Activated T-cell treated with anti-CD3 and anti-CD28 coated beads, Interleukin-2, amount 50 U/mL, for 72 hours (primary cell): ENCODE measurements at regions not wholly inside any gene's neighbourhood (a gene's known extent, or its start where the extent isn't known, plus 50 kb on each side); places are given as distances from the start of the nearest gene placed in this dataset.

Experiments
- ATAC-seq, 2 donors: fragments of 150-1000 bp; cut with Tn5 transposase; replicated peaks in 1 of 2; 2 replicates each; pipeline ENCODE4 v1.10.0; 2021; ENCODE audit warnings: moderate library complexity in 2 of 2, mild to moderate bottlenecking in 1 of 2
- DNase-seq, 2 donors: peaks; one replicate each; pipeline ENCODE4 v3.0.0; 2021 to 2022; ENCODE audit warnings: mixed read lengths in 1 of 2
- H3K27ac Mint-ChIP-seq: one replicate; pipeline ENCODE4 v1.8.0; 2022; ENCODE audit warnings: mild to moderate bottlenecking, moderate library complexity, mixed read lengths
- H3K27me3 Mint-ChIP-seq: one replicate; pipeline ENCODE4 v1.8.0; 2022; ENCODE audit warnings: low read depth, mixed read lengths
- H3K36me3 Mint-ChIP-seq, 2 donors: one replicate each; pipeline ENCODE4 v1.8.0; 2022; ENCODE audit warnings: mixed read lengths in 2 of 2, mild to moderate bottlenecking in 1 of 2; ENCODE audit not compliant: insufficient read depth in 2 of 2
- H3K4me1 Mint-ChIP-seq: one replicate; pipeline ENCODE4 v1.8.0; 2022; ENCODE audit warnings: low read depth, mixed read lengths
- H3K4me3 Mint-ChIP-seq, 2 donors: one replicate each; pipeline ENCODE4 v1.8.0; 2022; ENCODE audit warnings: mild to moderate bottlenecking in 2 of 2, mixed read lengths in 2 of 2, moderate library complexity in 2 of 2
- H3K9me3 Mint-ChIP-seq, 2 donors: one replicate each; pipeline ENCODE4 v1.8.0; 2022; ENCODE audit warnings: mixed read lengths in 2 of 2

GRCh38 chr15:62344806-62345539 is 179.9 kb upstream of the C2CD4B start:
- DNase-seq (peak; percentile 64 to 65), ATAC-seq (peak; percentile 97 to 98)
- H3K27ac Mint-ChIP-seq = peak overlapping the region; percentile 92
- no peaks in the 10 kb centered on the region for H3K36me3 Mint-ChIP-seq
- H3K4me3 Mint-ChIP-seq = peak overlapping the region; percentile 80 to 86
- H3K4me1 Mint-ChIP-seq = peaks cover 7% of the 10 kb centered on the region
- H3K27me3 Mint-ChIP-seq = peaks cover 5% of the 10 kb centered on the region
- H3K9me3 Mint-ChIP-seq = no peaks in the 10 kb centered on the region

GRCh38 chr15:62346168-62346567 is 181.1 kb upstream of the C2CD4B start:
- Mint-ChIP-seq H3K27ac (no peak overlapping the region), H3K4me3 (no peak overlapping the region), H3K9me3 (no peaks in the 10 kb centered on the region), H3K4me1 (peaks cover 7% of the 10 kb centered on the region), H3K36me3 (no peaks in the 10 kb centered on the region), H3K27me3 (peaks cover 10% of the 10 kb centered on the region)
- ATAC-seq = no peak
- DNase-seq = no peak

- H3K27ac Mint-ChIP-seq = no peak overlapping the region
- ATAC-seq (no peak), DNase-seq (no peak)
- H3K36me3 Mint-ChIP-seq = no peaks in the 10 kb centered on the region
- peaks cover 7% of the 10 kb centered on the region for H3K4me1 Mint-ChIP-seq
- H3K9me3 Mint-ChIP-seq = no peaks in the 10 kb centered on the region
- H3K27me3 Mint-ChIP-seq = peaks cover 16% of the 10 kb centered on the region
- H3K4me3 Mint-ChIP-seq = no peak overlapping the region
These were observed 183.0 kb upstream of the C2CD4B start for GRCh38 chr15:62348118-62348517.

- H3K36me3 Mint-ChIP-seq = no peaks in the 10 kb centered on the region
- peaks cover 16% of the 10 kb centered on the region for H3K27me3 Mint-ChIP-seq
- peaks cover 7% of the 10 kb centered on the region for H3K4me1 Mint-ChIP-seq
- no peak overlapping the region for H3K27ac Mint-ChIP-seq
- H3K4me3 Mint-ChIP-seq = no peak overlapping the region
- no peak for ATAC-seq
- DNase-seq = no peak
- no peaks in the 10 kb centered on the region for H3K9me3 Mint-ChIP-seq
These were observed 183.5 kb upstream of the C2CD4B start for GRCh38 chr15:62348623-62349022.

GRCh38 chr15:62352817-62353216 is 187.7 kb upstream of the C2CD4B start:
- H3K4me1 Mint-ChIP-seq = no peaks in the 10 kb centered on the region
- no peaks in the 10 kb centered on the region for H3K9me3 Mint-ChIP-seq
- H3K27ac Mint-ChIP-seq = no peak overlapping the region
- H3K36me3 Mint-ChIP-seq = no peaks in the 10 kb centered on the region
- H3K4me3 Mint-ChIP-seq = no peak overlapping the region
- no peak for DNase-seq
- H3K27me3 Mint-ChIP-seq = peaks cover 11% of the 10 kb centered on the region
- no peak for ATAC-seq

GRCh38 chr15:62357431-62357830 is 192.3 kb upstream of the C2CD4B start:
- H3K36me3 Mint-ChIP-seq = no peaks in the 10 kb centered on the region
- ATAC-seq = no peak
- H3K4me1 Mint-ChIP-seq = no peaks in the 10 kb centered on the region

GRCh38 chr15:62359416-62359815 is 194.3 kb upstream of the C2CD4B start:
- DNase-seq (no peak), ATAC-seq (no peak)
- no peaks in the 10 kb centered on the region for H3K36me3 Mint-ChIP-seq
- no peaks in the 10 kb centered on the region for H3K9me3 Mint-ChIP-seq
- H3K27ac Mint-ChIP-seq = no peak overlapping the region
- H3K4me3 Mint-ChIP-seq = no peak overlapping the region
- peaks cover 24% of the 10 kb centered on the region for H3K27me3 Mint-ChIP-seq
- H3K4me1 Mint-ChIP-seq = no peaks in the 10 kb centered on the region

More at GRCh38 chr15:62357431-62357830, 192.3 kb upstream of the C2CD4B start:
- H3K9me3 Mint-ChIP-seq = no peaks in the 10 kb centered on the region
- no peak for DNase-seq
- H3K27ac Mint-ChIP-seq = no peak overlapping the region
- peaks cover 24% of the 10 kb centered on the region for H3K27me3 Mint-ChIP-seq
- H3K4me3 Mint-ChIP-seq = no peak overlapping the region

GRCh38 chr15:62360332-62361097 is 195.4 kb upstream of the C2CD4B start:
- H3K4me1 Mint-ChIP-seq = no peaks in the 10 kb centered on the region
- ATAC-seq = no peak
- H3K9me3 Mint-ChIP-seq = no peaks in the 10 kb centered on the region
- H3K27ac Mint-ChIP-seq = no peak overlapping the region
- H3K27me3 Mint-ChIP-seq = peaks cover 24% of the 10 kb centered on the region
- no peak for DNase-seq
- H3K4me3 Mint-ChIP-seq = no peak overlapping the region
- no peaks in the 10 kb centered on the region for H3K36me3 Mint-ChIP-seq

- H3K9me3 Mint-ChIP-seq = no peaks in the 10 kb centered on the region
- ATAC-seq = no peak
- peaks cover 32% of the 10 kb centered on the region for H3K27me3 Mint-ChIP-seq
- H3K4me1 Mint-ChIP-seq = no peaks in the 10 kb centered on the region
- no peak for DNase-seq
- no peak overlapping the region for H3K4me3 Mint-ChIP-seq
- H3K36me3 Mint-ChIP-seq = no peaks in the 10 kb centered on the region
- no peak overlapping the region for H3K27ac Mint-ChIP-seq
These were observed 197.1 kb upstream of the C2CD4B start for GRCh38 chr15:62362144-62362543.

- H3K9me3 Mint-ChIP-seq = no peaks in the 10 kb centered on the region
- no peaks in the 10 kb centered on the region for H3K36me3 Mint-ChIP-seq
- no peak overlapping the region for H3K4me3 Mint-ChIP-seq
- DNase-seq (no peak), ATAC-seq (no peak)
- peaks cover 33% of the 10 kb centered on the region for H3K27me3 Mint-ChIP-seq
- no peak overlapping the region for H3K27ac Mint-ChIP-seq
- no peaks in the 10 kb centered on the region for H3K4me1 Mint-ChIP-seq
These were observed 197.5 kb upstream of the C2CD4B start for GRCh38 chr15:62362608-62363007.

GRCh38 chr15:62363913-62364312 is 198.8 kb upstream of the C2CD4B start:
- H3K27ac Mint-ChIP-seq = no peak overlapping the region
- peaks cover 33% of the 10 kb centered on the region for H3K27me3 Mint-ChIP-seq
- DNase-seq (no peak), ATAC-seq (no peak)
- H3K36me3 Mint-ChIP-seq = no peaks in the 10 kb centered on the region
- no peaks in the 10 kb centered on the region for H3K9me3 Mint-ChIP-seq
- H3K4me3 Mint-ChIP-seq = no peak overlapping the region
- H3K4me1 Mint-ChIP-seq = no peaks in the 10 kb centered on the region

- Mint-ChIP-seq H3K4me3 (no peak overlapping the region), H3K9me3 (no peaks in the 10 kb centered on the region), H3K4me1 (no peaks in the 10 kb centered on the region), H3K36me3 (no peaks in the 10 kb centered on the region), H3K27ac (no peak overlapping the region), H3K27me3 (peaks cover 15% of the 10 kb centered on the region)
- ATAC-seq (no peak), DNase-seq (no peak)
These were observed 200.8 kb upstream of the C2CD4B start for GRCh38 chr15:62365795-62366442.

- ATAC-seq (no peak), DNase-seq (no peak)
- Mint-ChIP-seq H3K27ac (no peak overlapping the region), H3K9me3 (no peaks in the 10 kb centered on the region), H3K4me1 (no peaks in the 10 kb centered on the region), H3K27me3 (peaks cover 18% of the 10 kb centered on the region), H3K36me3 (no peaks in the 10 kb centered on the region), H3K4me3 (no peak overlapping the region)
These were observed 204.4 kb upstream of the C2CD4B start for GRCh38 chr15:62369454-62369853.
